Mesodermal cell (in vitro differentiated cells): ENCODE measurements at regions not wholly inside any gene's neighbourhood (a gene's known extent, or its start where the extent isn't known, plus 50 kb on each side); places are given as distances from the start of the nearest gene placed in this dataset.

Source experiments
- H3K27ac ChIP-seq: 2 replicates; pipeline ENCODE4 v1.7.0; 2013; ENCODE audit warnings: mild to moderate bottlenecking, low read depth, low read length, moderate library complexity; ENCODE audit not compliant: severe bottlenecking
- H3K36me3 ChIP-seq: 2 replicates; pipeline ENCODE4 v1.7.1; 2013; ENCODE audit warnings: mild to moderate bottlenecking, low read length, moderate library complexity; ENCODE audit not compliant: control insufficient read depth, insufficient read depth
- H3K4me1 ChIP-seq: one replicate; pipeline ENCODE4 v1.7.1; 2013; ENCODE audit warnings: mild to moderate bottlenecking, low read length; ENCODE audit not compliant: insufficient read depth, control insufficient read depth, poor library complexity, severe bottlenecking
- H3K4me3 ChIP-seq: 2 replicates; pipeline ENCODE4 v1.7.0; 2013; ENCODE audit warnings: low read length, control low read depth, mild to moderate bottlenecking; ENCODE audit not compliant: insufficient read depth, poor library complexity, severe bottlenecking; ENCODE audit errors: extremely low read depth
- H3K9me3 ChIP-seq: 2 replicates; pipeline ENCODE4 v1.7.1; 2013; ENCODE audit warnings: mild to moderate bottlenecking, low read length, moderate library complexity; ENCODE audit not compliant: control insufficient read depth
- WGBS, 2 experiments: methylation state at CpG; one replicate each; pipeline ENCODE4 v1.1.5; 2013; ENCODE audit warnings: missing lambda C conversion rate in 2 of 2; ENCODE audit not compliant: insufficient coverage in 2 of 2; 5-methylcytosine and 5-hydroxymethylcytosine counted together

DNA sequence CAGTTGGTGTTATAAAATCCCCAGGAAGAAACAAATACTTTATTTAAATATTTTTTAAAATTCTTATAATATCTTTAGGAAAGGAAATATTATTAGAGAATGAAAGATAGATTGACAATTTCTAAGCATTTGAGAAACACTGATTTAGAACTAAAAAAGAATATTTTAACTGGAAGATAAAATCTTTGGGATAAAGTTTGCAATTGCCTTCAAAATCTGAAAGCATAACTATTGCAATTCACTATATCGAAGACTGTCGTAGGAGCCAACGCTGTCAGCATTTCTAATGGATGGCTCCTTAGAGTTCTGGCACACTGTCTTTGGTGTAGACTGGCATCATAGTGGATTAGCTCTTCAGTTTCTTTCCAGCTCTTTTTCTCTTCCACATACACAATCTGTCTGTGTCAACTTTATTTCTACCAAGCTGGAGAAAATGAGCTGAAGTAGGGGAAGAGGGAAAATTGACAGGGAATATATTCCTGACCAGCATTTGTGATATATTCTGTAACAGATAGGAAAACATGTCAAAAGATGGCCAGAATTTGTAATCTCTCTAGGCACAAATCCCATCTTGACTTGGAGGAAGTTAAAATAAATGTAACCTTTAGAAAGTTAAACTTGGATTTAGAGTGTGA is 1561.4 kb downstream of the MAT2B start:
- Histone ChIP-seq H3K36me3 (no peaks in the 10 kb centered on the region), H3K4me1 (no peaks in the 10 kb centered on the region), H3K4me3 (no peak overlapping the region), H3K27ac (no peak overlapping the region), H3K9me3 (no peaks in the 10 kb centered on the region)
- WGBS, 2 experiments, result 100% methylated on average over 1 of the region's 3 CpGs; no CpG with 5 or more reads in 1 of the 2 experiments

DNA sequence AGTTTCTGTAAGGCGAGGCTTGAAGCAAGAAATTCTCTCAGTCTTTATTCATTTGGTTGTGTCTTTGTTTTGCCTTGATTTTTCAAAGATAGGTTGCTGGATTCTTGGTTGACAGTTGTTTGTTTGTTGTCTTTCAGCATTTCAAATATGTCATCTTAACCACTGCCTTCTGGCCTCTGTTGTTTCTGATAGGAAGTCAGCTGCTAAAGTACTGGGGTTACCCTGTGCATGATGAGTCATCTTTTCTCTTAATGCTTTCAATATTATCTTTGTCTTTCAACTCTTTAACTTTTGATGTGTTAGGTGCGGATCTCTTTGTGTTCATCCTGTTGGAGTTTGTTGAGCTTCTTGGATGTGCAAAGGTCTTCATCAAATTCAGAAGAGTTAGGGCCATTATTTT is 1571.3 kb downstream of the MAT2B start:
- H3K4me3 ChIP-seq, result no peak overlapping the region
- H3K4me1 ChIP-seq, result no peaks in the 10 kb centered on the region
- H3K27ac ChIP-seq, result no peak overlapping the region
- no peaks in the 10 kb centered on the region for H3K36me3 ChIP-seq
- no CpG with 5 or more reads among the region's 2 CpGs for WGBS, 2 experiments
- no peaks in the 10 kb centered on the region for H3K9me3 ChIP-seq

DNA sequence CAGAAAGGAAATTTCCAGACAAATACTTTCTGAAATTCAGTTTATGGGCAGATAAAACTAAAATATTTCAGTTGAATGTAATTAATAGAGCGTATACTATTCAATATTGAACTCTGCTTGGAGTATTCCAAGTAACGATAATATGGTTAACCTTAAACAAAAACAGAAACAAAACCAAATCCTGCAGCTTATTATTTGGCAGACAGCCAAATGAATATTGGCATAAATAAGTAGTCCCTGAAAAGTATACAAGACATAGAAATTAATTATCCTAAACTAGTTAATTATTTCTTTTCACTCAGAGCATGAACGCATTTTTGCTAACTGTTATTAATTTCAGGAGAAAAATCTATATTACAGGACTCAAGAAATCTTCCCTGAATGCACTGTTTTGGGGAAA is 1574.0 kb downstream of the MAT2B start:
- Histone ChIP-seq H3K9me3 (no peaks in the 10 kb centered on the region), H3K4me3 (no peak overlapping the region), H3K36me3 (no peaks in the 10 kb centered on the region), H3K27ac (no peak overlapping the region), H3K4me1 (no peaks in the 10 kb centered on the region)
- WGBS, 2 experiments, result no CpG with 5 or more reads among the region's 3 CpGs

DNA sequence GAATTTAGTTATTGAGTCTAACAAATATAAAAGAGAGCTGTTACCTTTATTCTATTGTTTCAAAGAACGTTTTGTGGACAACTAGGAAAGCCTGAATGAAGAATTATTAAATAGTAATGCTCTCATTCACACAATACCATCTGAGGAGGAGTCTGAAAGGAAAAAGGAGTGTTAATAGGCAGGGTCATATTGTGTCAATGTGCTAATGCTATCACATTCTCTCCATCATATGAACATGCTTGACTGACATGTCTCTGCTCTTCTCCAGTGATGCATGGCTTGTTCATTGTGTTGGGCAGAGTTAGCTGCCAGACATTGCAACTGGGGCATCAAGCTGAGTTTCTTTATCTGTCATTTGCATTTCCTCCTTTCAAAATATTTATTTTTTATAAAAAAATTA is 1578.0 kb downstream of the MAT2B start:
- no CpG with 5 or more reads among the region's 1 CpG for WGBS, 2 experiments
- H3K4me3 ChIP-seq, result no peak overlapping the region

DNA sequence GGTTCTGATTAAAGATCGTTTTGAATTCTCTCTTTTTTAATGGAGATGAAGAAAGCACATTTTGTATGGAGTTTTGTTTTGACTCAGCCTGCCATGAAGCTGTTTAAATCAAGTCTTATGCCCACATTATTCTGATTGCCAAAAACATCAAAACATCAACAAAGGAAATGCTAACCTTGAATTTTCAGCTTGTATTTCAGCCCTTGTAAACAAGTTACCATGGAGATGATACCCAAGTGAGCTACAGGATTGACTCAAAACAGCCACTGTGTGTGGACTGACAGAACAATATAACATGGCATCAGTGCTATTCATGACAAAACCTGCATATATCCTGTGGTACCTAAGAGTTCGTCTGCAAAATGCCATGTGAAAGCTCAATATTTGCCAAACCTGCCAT is 1581.0 kb downstream of the MAT2B start:
- 72 to 88% methylated on average over 2 of the region's 2 CpGs for WGBS, 2 experiments
- H3K4me3 ChIP-seq, result no peak overlapping the region
- no peaks in the 10 kb centered on the region for H3K4me1 ChIP-seq
- H3K27ac ChIP-seq, result no peak overlapping the region
- H3K9me3 ChIP-seq, result no peaks in the 10 kb centered on the region
- no peaks in the 10 kb centered on the region for H3K36me3 ChIP-seq

More for the DNA sequence above, 1578.0 kb downstream of the MAT2B start:
- Histone ChIP-seq H3K9me3 (no peaks in the 10 kb centered on the region), H3K4me1 (no peaks in the 10 kb centered on the region), H3K27ac (no peak overlapping the region), H3K36me3 (no peaks in the 10 kb centered on the region)

DNA sequence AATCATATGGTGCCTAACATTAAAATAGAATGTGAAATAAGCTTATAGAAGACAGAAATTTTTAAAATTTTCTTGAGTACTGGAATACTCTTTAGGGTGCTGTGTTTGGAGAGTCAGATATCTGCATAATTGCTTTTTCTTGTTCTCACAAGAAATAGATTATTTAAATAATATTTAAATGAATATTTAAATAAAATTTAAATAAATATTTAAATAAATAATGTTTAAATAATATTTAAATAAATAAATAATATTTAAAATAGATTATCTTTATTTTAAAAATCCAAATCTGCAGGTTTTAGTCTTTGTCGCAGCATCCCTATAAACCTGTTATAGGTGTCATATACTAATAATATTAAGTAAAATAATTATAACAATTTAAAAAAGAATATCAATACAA is 1589.4 kb downstream of the MAT2B start:
- WGBS, 2 experiments, result no CpG with 5 or more reads among the region's 1 CpG
- no peaks in the 10 kb centered on the region for H3K4me1 ChIP-seq
- H3K9me3 ChIP-seq, result peaks cover 5% of the 10 kb centered on the region
- H3K36me3 ChIP-seq, result no peaks in the 10 kb centered on the region
- no peak overlapping the region for H3K27ac ChIP-seq
- no peak overlapping the region for H3K4me3 ChIP-seq

DNA sequence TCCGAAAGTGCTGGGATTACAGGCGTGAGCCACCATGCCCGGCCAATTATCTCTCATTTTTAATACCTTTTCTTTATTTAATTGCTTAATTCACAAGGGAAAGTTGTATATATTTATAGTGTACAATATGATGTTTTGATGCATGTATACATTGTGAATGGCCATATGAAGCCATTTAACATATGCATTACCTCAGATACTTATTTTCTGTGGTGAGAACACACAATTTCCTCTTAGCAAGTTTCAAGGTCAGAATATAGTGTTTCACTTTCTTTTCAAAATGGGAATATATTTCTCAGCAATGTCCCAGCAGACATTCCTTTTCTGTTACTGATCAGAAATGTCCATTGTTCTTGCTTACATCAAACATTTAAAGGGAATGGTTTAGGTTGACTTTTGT is 1596.3 kb downstream of the MAT2B start:
- Histone ChIP-seq H3K4me3 (no peak overlapping the region), H3K4me1 (no peaks in the 10 kb centered on the region), H3K9me3 (peaks cover 5% of the 10 kb centered on the region)

DNA sequence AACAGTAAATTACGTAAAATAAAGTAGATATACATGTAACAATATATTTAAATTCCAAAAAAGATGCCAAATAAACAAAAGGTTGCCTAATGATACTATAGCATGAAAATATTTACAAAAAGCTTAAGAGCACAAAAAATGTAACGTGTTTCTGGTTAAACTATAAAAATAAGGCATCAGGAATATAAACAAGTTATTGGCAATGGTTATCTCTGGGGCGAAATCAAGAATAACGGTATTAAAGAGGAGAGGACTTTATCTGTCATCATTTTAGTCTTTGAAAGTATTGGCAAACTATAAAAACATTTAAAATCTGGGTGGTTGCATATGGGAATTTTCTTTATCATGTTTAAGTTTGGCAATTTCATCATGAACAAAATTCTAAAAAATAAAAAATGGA is 1599.2 kb downstream of the MAT2B start:
- no CpG with 5 or more reads among the region's 4 CpGs for WGBS, 2 experiments
- H3K4me3 ChIP-seq, result no peak overlapping the region
- H3K4me1 ChIP-seq, result no peaks in the 10 kb centered on the region
- H3K9me3 ChIP-seq, result peaks cover under 1% of the 10 kb centered on the region
- H3K27ac ChIP-seq, result no peak overlapping the region
- no peaks in the 10 kb centered on the region for H3K36me3 ChIP-seq

More for the DNA sequence above, 1596.3 kb downstream of the MAT2B start:
- no peaks in the 10 kb centered on the region for H3K36me3 ChIP-seq
- no peak overlapping the region for H3K27ac ChIP-seq
- WGBS, 2 experiments, result 100% methylated on average over 1 to 3 of the region's 3 CpGs

DNA sequence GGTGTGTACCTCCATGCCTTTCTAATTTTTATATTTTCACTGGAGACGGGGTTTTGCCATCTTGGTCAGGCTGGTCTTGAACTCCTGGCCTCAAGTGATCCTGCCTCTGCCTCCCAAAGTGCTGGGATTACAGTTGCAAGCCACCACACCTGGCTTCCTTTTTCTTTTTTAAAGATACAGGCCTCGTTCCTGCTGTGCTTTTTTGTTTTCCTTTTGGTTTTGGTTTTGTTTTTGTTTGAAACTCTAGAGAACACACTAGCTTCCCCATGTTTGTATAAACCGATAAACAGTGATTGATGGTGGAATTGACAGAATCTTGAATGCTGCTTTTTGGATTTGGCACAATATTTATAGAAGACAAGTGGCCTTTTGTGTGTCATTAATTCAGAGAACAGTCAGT is 1603.4 kb downstream of the MAT2B start:
- WGBS, 2 experiments, result 75 to 100% methylated on average over 1 of the region's 3 CpGs

DNA sequence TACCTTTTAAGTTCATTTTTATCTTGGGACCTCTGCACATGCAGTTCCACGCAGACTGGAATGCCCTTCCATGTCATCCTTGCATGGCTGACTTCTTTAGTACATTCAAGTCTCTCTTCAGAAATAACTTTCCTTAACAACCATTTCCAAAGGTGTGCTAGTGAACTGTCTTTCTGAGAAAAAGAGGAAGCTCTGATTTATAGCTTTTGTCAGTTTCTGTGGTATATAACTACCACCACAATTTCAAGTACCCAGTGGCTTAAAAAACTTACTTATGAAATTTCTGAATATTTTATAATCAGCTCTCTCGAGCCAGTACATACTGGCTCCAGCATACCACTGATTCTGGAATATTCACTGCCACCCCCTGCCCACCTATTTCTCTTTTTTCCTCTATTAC is 1613.8 kb downstream of the MAT2B start:
- no peaks in the 10 kb centered on the region for H3K36me3 ChIP-seq
- 100% methylated on average over 1 of the region's 2 CpGs; no CpG with 5 or more reads in 1 of the 2 experiments for WGBS, 2 experiments
- no peak overlapping the region for H3K4me3 ChIP-seq
- no peaks in the 10 kb centered on the region for H3K4me1 ChIP-seq
- H3K27ac ChIP-seq, result no peak overlapping the region
- H3K9me3 ChIP-seq, result no peaks in the 10 kb centered on the region

More for the DNA sequence above, 1603.4 kb downstream of the MAT2B start:
- H3K9me3 ChIP-seq, result no peaks in the 10 kb centered on the region
- H3K4me1 ChIP-seq, result no peaks in the 10 kb centered on the region
- no peak overlapping the region for H3K27ac ChIP-seq
- H3K4me3 ChIP-seq, result no peak overlapping the region
- H3K36me3 ChIP-seq, result no peaks in the 10 kb centered on the region

DNA sequence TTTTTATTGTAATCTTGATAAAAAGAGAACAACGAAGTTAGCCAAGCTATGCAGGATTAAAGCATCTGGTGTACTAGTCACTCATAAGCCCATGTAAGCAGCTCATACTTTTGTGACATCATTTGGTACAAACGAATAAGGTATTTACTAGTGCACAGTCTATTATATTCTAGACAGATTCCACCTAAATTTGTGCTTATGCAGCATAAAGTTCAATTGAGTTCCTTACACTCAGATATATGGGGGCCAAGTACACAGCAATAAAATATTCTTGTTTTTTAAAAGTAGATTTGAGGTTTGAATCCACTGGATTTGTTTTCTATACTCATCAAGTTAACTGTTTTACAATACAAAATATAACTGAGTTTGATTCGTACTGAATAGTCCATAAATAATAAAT is 1621.2 kb downstream of the MAT2B start:
- H3K4me3 ChIP-seq, result no peak overlapping the region
- H3K36me3 ChIP-seq, result no peaks in the 10 kb centered on the region
- H3K9me3 ChIP-seq, result no peaks in the 10 kb centered on the region
- 100% methylated on average over 1 of the region's 3 CpGs; no CpG with 5 or more reads in 1 of the 2 experiments for WGBS, 2 experiments
- no peaks in the 10 kb centered on the region for H3K4me1 ChIP-seq
- H3K27ac ChIP-seq, result no peak overlapping the region
